HEK293 (cell line): ENCODE measurements at regions not wholly inside any gene's neighbourhood (a gene's known extent, or its start where the extent isn't known, plus 50 kb on each side); places are given as distances from the start of the nearest gene placed in this dataset.

Experiments
- CTCF ChIA-PET: fragments of 350-600 bp; formaldehyde crosslinking; extraction: SDS; loops from one replicate; lab custom pipeline; 2021; ENCODE audit warnings: antibody characterized with exemption; lab: Yijun Ruan, JAX
- POLR2A ChIA-PET: fragments of 300-600 bp; formaldehyde crosslinking; extraction: SDS; loops from one replicate; lab custom pipeline; 2020; ENCODE audit warnings: antibody characterized with exemption, inconsistent platforms; lab: Yijun Ruan, JAX
- H3K27ac ChIP-seq: fragments of 200-500 bp; sonication (Bioruptor generic); 2 replicates; pipeline ENCODE4 v1.5.1; 2014; ENCODE audit warnings: low read depth, low read length, control low read depth, inconsistent platforms; ENCODE audit errors: extremely low read depth
- H3K36me3 ChIP-seq, 2 experiments: fragments of 200-500 bp in 1 of 2; sonication (Bioruptor generic) in 1 of 2; 1 replicate in 1 of 2; 2 replicates in 1 of 2; pipeline ENCODE4 v1.5.1; 2014 to 2017; ENCODE audit warnings: inconsistent platforms in 2 of 2, low read length in 2 of 2; ENCODE audit not compliant: control insufficient read depth in 2 of 2, insufficient read depth in 1 of 2
- H3K4me1 ChIP-seq: fragments of 200-500 bp; sonication (Bioruptor generic); 2 replicates; pipeline ENCODE4 v1.5.1; 2014; ENCODE audit warnings: mild to moderate bottlenecking, low read length, inconsistent platforms; ENCODE audit not compliant: control insufficient read depth, insufficient read depth
- H3K4me3 ChIP-seq: 2 replicates; pipeline ENCODE4 v1.5.1; 2011; ENCODE audit warnings: low read depth, mild to moderate bottlenecking, control low read depth, low read length, moderate library complexity
- H3K9me3 ChIP-seq: fragments of 200-500 bp; sonication (Bioruptor generic); 2 replicates; pipeline ENCODE4 v1.5.1; 2014; ENCODE audit warnings: low read depth, low read length, inconsistent platforms; ENCODE audit not compliant: control insufficient read depth, insufficient read depth
- EGR2 ChIP-seq: fragments of 450-650 bp; formaldehyde crosslinking; IDR thresholded peaks from 2 replicates; pipeline ENCODE4 v1.5.1; 2016; ENCODE audit warnings: low read depth, missing biosample characterization, missing genetic modification characterization
- FEZF1 ChIP-seq: fragments of 450-650 bp; formaldehyde crosslinking; IDR thresholded peaks from 2 replicates; pipeline ENCODE4 v1.5.1; 2016; ENCODE audit warnings: missing biosample characterization, missing genetic modification characterization
- GLIS1 ChIP-seq: fragments of 450-650 bp; formaldehyde crosslinking; IDR thresholded peaks from 2 replicates; pipeline ENCODE4 v1.5.1; 2016; ENCODE audit warnings: missing biosample characterization, missing genetic modification characterization
- KLF1 ChIP-seq: fragments of 450-650 bp; formaldehyde crosslinking; IDR thresholded peaks from 2 replicates; pipeline ENCODE4 v1.5.1; 2016; ENCODE audit warnings: missing biosample characterization, missing genetic modification characterization
- KLF8 ChIP-seq: fragments of 450-650 bp; formaldehyde crosslinking; IDR thresholded peaks from 2 replicates; pipeline ENCODE4 v1.5.1; 2016; ENCODE audit warnings: missing biosample characterization, missing genetic modification characterization
- OSR2 ChIP-seq: fragments of 450-650 bp; formaldehyde crosslinking; IDR thresholded peaks from 2 replicates; pipeline ENCODE4 v1.5.1; 2016; ENCODE audit warnings: missing biosample characterization, missing genetic modification characterization
- PATZ1 ChIP-seq: fragments of 450-650 bp; formaldehyde crosslinking; IDR thresholded peaks from 2 replicates; pipeline ENCODE4 v1.5.1; 2016; ENCODE audit warnings: missing biosample characterization, missing genetic modification characterization
- PRDM1 ChIP-seq: fragments of 450-650 bp; formaldehyde crosslinking; IDR thresholded peaks from 2 replicates; pipeline ENCODE4; 2016; ENCODE audit warnings: missing biosample characterization, missing genetic modification characterization
- SP7 ChIP-seq: fragments of 450-650 bp; formaldehyde crosslinking; IDR thresholded peaks from 2 replicates; pipeline ENCODE4 v1.5.1; 2016; ENCODE audit warnings: missing biosample characterization, missing genetic modification characterization
- ZBTB44 ChIP-seq: fragments of 450-650 bp; IDR thresholded peaks from 2 replicates; pipeline ENCODE4 v1.5.1; 2018; ENCODE audit warnings: missing biosample characterization, mild to moderate bottlenecking, missing genetic modification characterization
- ZFP37 ChIP-seq: fragments of 450-650 bp; formaldehyde crosslinking; IDR thresholded peaks from 2 replicates; pipeline ENCODE4 v1.5.1; 2016; ENCODE audit warnings: missing biosample characterization, missing genetic modification characterization
- ZIC2 ChIP-seq: fragments of 450-650 bp; formaldehyde crosslinking; IDR thresholded peaks from 2 replicates; pipeline ENCODE4 v1.5.1; 2016; ENCODE audit warnings: missing biosample characterization, missing genetic modification characterization
- ZNF112 ChIP-seq: fragments of 450-650 bp; formaldehyde crosslinking; IDR thresholded peaks from 2 replicates; pipeline ENCODE4 v1.5.0; 2017; ENCODE audit warnings: missing biosample characterization, missing genetic modification characterization
- ZNF169 ChIP-seq: fragments of 450-650 bp; formaldehyde crosslinking; IDR thresholded peaks from 2 replicates; pipeline ENCODE4 v1.5.1; 2016; ENCODE audit warnings: missing biosample characterization, missing genetic modification characterization
- ZNF23 ChIP-seq: fragments of 450-650 bp; formaldehyde crosslinking; IDR thresholded peaks from 2 replicates; pipeline ENCODE4 v1.5.1; 2016; ENCODE audit warnings: missing biosample characterization, missing genetic modification characterization, borderline replicate concordance
- ZNF248 ChIP-seq: fragments of 450-650 bp; formaldehyde crosslinking; IDR thresholded peaks from 2 replicates; pipeline ENCODE4 v1.5.1; 2017; ENCODE audit warnings: missing biosample characterization, missing genetic modification characterization
- ZNF335 ChIP-seq: fragments of 450-650 bp; formaldehyde crosslinking; conservative IDR thresholded peaks from 2 replicates; pipeline ENCODE4 v1.5.1; 2016; ENCODE audit warnings: missing biosample characterization, missing genetic modification characterization
- ZNF366 ChIP-seq: fragments of 450-650 bp; formaldehyde crosslinking; conservative IDR thresholded peaks from 2 replicates; pipeline ENCODE4 v1.5.1; 2016; ENCODE audit warnings: missing biosample characterization, missing genetic modification characterization
- ZNF394 ChIP-seq: fragments of 450-650 bp; formaldehyde crosslinking; IDR thresholded peaks from 2 replicates; pipeline ENCODE4 v1.5.1; 2016; ENCODE audit warnings: missing biosample characterization, missing genetic modification characterization, mild to moderate bottlenecking, moderate library complexity, borderline replicate concordance
- ZNF600 ChIP-seq: fragments of 450-650 bp; formaldehyde crosslinking; IDR thresholded peaks from 2 replicates; pipeline ENCODE4 v1.5.1; 2016; ENCODE audit warnings: missing biosample characterization, missing genetic modification characterization
- ZNF660 ChIP-seq: fragments of 450-650 bp; IDR thresholded peaks from 2 replicates; pipeline ENCODE4 v1.5.1; 2018; ENCODE audit warnings: missing biosample characterization, mild to moderate bottlenecking, missing genetic modification characterization
- ZNF664 ChIP-seq: fragments of 450-650 bp; formaldehyde crosslinking; IDR thresholded peaks from 2 replicates; pipeline ENCODE4 v1.5.1; 2016; ENCODE audit warnings: missing biosample characterization, missing genetic modification characterization
- ZXDB ChIP-seq: fragments of 450-650 bp; formaldehyde crosslinking; IDR thresholded peaks from 2 replicates; pipeline ENCODE4 v1.5.1; 2016; ENCODE audit warnings: missing biosample characterization, missing genetic modification characterization
- TF ChIP-seq, protein P1 (sequence below): IDR thresholded peaks from 2 replicates; pipeline ENCODE4 v1.6.1; 2011; ENCODE audit warnings: mild to moderate bottlenecking, low read depth, low read length, borderline replicate concordance
- TF ChIP-seq, protein P2 (sequence below): fragments of 450-650 bp; formaldehyde crosslinking; IDR thresholded peaks from 2 replicates; pipeline ENCODE4 v1.5.1; 2016; ENCODE audit warnings: missing biosample characterization, missing genetic modification characterization, low read depth
- TF ChIP-seq, protein P3 (sequence below): fragments of 450-650 bp; formaldehyde crosslinking; IDR thresholded peaks from 2 replicates; pipeline ENCODE4 v1.5.1; 2017; ENCODE audit warnings: missing biosample characterization, missing genetic modification characterization

DNA sequence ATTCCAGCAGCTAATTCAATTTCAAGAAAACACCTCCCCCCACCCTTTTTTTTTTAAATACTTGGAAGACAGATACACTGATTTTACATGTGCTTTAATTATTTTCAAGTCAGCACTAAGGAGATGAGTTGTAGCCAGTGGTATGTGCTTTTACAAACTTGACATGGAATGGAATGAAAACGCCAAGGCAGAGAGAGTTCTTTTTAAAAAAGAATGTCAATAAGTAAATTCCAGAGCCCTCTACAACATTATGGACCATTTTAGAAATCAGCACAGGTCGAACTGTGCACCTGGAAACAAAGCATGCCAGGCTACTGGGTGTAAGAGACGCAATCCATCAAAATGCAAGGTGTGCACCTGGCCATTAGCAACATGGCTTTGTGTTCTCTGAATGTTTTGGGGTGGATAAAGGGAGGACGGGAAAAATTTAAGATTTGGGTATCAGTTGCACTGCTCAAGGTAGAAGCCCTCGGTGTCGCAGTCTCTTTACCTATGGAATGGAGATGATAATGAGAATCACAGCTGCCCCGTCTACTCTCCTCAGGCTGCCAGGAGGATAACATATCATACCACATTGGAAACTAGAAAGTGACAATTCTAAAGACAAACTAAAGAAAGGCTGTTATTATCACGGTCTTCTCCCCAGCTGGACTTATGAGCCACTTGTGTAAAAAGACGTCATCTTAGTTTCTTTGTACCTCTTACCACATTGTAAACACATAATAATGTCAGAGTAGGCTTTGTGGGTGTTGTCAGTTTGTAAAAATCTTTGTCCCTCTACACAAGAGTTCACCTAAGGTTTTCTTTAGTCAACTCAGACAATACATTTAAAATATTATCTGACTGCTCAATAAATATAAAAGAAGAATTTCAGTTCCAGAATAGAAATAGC, 107.4 kb upstream of the PRICKLE2 start:
- CTCF ChIA-PET, result interaction anchor here (0.8 kb wide), 1 partner anchor 151 kb away, joined by 5 read pairs; no protein-coding TSS in a partner anchor
- no peaks in the 10 kb centered on the region for H3K9me3 ChIP-seq
- no peak overlapping the region for H3K4me3 ChIP-seq
- H3K27ac ChIP-seq, result no peak overlapping the region
- TF ChIP-seq SP7 (tag by site-specific recombination), result 0 out of 2 replicates have a peak, but pooled peaks have one; percentile 17
- TF ChIP-seq ZXDB, result no peak
- TF ChIP-seq ZNF335 (tag by site-specific recombination), result no peak
- H3K4me1 ChIP-seq, result no peaks in the 10 kb centered on the region
- no peaks in the 10 kb centered on the region for H3K36me3 ChIP-seq
- POLR2A ChIA-PET, result no interaction called here

DNA sequence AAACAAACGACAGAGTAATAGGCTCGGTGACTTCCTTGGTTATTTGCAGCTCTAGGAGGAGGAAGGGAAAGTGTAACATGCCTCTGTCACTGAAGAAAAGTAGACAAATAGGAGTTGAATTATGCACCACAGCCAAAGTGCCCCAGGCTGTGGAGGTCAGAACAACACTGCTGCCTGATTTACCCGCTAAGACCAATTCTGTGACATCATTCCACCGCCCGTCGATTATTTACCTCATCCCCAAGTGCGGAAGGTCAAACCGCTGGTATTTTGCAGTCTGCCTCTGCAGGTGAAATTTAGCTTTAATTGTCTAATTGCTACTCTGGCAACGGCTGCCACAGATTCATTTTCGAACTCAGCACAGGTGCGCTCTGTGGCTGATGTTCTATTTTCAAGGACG, 106.3 kb upstream of the PRICKLE2 start:
- Histone ChIP-seq H3K4me1 (no peaks in the 10 kb centered on the region), H3K27ac (no peak overlapping the region), H3K9me3 (no peaks in the 10 kb centered on the region), H3K36me3 (no peaks in the 10 kb centered on the region), H3K4me3 (no peak overlapping the region)
- CTCF ChIA-PET, result interaction anchor here (0.7 to 1.3 kb wide), 2 partner anchors 145 to 160 kb away, joined by 3 read pairs; no protein-coding TSS in a partner anchor
- POLR2A ChIA-PET, result no interaction called here
- TF ChIP-seq ZNF112, result no peak
- TF ChIP-seq ZFP37, result 0 out of 2 replicates have a peak, but pooled peaks have one; percentile 23
- TF ChIP-seq ZBTB44, result peak; percentile 15; the same call in 1 of the 2 replicates
- TF ChIP-seq EGR2 (tag by site-specific recombination), result no peak
- peak; percentile 40; the same call in 1 of the 2 replicates for TF ChIP-seq ZIC2 (tag by site-specific recombination)
- TF ChIP-seq KLF8 (tag by site-specific recombination), result peak; percentile 57; the same call in 1 of the 2 replicates
- 0 out of 2 replicates have a peak, but pooled peaks have one; percentile 24 for TF ChIP-seq ZNF394 (tag by site-specific recombination)
- TF ChIP-seq KLF1 (tag by site-specific recombination), result no peak
- no peak for TF ChIP-seq ZNF248 (tag by site-specific recombination)
- TF ChIP-seq ZNF664 (tag by site-specific recombination), result peak; percentile 2; the same call in 1 of the 2 replicates
- TF ChIP-seq PRDM1, result peak; percentile 68
- peak; percentile 54 for TF ChIP-seq GLIS1 (tag by site-specific recombination)
- TF ChIP-seq FEZF1 (tag by site-specific recombination), result peak; percentile 80
- TF ChIP-seq, protein P1, sequence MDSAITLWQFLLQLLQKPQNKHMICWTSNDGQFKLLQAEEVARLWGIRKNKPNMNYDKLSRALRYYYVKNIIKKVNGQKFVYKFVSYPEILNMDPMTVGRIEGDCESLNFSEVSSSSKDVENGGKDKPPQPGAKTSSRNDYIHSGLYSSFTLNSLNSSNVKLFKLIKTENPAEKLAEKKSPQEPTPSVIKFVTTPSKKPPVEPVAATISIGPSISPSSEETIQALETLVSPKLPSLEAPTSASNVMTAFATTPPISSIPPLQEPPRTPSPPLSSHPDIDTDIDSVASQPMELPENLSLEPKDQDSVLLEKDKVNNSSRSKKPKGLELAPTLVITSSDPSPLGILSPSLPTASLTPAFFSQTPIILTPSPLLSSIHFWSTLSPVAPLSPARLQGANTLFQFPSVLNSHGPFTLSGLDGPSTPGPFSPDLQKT, result no peak
- TF ChIP-seq, protein P2, sequence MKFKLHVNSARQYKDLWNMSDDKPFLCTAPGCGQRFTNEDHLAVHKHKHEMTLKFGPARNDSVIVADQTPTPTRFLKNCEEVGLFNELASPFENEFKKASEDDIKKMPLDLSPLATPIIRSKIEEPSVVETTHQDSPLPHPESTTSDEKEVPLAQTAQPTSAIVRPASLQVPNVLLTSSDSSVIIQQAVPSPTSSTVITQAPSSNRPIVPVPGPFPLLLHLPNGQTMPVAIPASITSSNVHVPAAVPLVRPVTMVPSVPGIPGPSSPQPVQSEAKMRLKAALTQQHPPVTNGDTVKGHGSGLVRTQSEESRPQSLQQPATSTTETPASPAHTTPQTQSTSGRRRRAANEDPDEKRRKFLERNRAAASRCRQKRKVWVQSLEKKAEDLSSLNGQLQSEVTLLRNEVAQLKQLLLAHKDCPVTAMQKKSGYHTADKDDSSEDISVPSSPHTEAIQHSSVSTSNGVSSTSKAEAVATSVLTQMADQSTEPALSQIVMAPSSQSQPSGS (tag by site-specific recombination), result peak; percentile 88
- no peak for TF ChIP-seq ZNF169 (tag by site-specific recombination)
- TF ChIP-seq ZNF660 (tag by site-specific recombination), result peak; percentile 80
- TF ChIP-seq ZNF600 (tag by site-specific recombination), result peak; percentile 88
- TF ChIP-seq PATZ1 (tag by site-specific recombination), result 0 out of 2 replicates have a peak, but pooled peaks have one; percentile 21
- no peak for TF ChIP-seq ZNF23 (tag by site-specific recombination)
- TF ChIP-seq ZNF366 (tag by site-specific recombination), result peak; percentile 51; the same call in 1 of the 2 replicates
- peak; percentile 93 for TF ChIP-seq SP7 (tag by site-specific recombination)
- peak; percentile 93 for TF ChIP-seq OSR2 (tag by site-specific recombination)
- TF ChIP-seq, protein P3, sequence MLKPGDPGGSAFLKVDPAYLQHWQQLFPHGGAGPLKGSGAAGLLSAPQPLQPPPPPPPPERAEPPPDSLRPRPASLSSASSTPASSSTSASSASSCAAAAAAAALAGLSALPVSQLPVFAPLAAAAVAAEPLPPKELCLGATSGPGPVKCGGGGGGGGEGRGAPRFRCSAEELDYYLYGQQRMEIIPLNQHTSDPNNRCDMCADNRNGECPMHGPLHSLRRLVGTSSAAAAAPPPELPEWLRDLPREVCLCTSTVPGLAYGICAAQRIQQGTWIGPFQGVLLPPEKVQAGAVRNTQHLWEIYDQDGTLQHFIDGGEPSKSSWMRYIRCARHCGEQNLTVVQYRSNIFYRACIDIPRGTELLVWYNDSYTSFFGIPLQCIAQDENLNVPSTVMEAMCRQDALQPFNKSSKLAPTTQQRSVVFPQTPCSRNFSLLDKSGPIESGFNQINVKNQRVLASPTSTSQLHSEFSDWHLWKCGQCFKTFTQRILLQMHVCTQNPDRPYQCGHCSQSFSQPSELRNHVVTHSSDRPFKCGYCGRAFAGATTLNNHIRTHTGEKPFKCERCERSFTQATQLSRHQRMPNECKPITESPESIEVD (tag by site-specific recombination), result peak; percentile 64
